Caco-2 (cell line): ENCODE measurements at regions not wholly inside any gene's neighbourhood (a gene's known extent, or its start where the extent isn't known, plus 50 kb on each side); places are given as distances from the start of the nearest gene placed in this dataset.
A peak's percentile ranks its signal among the peaks of the same experiment; 100 is the strongest.
"Not testable (repeated sequence)": the region's sequence is repeated elsewhere in the genome, so short reads cannot be mapped to it uniquely, and the experiment has no call there.

Experiments used
- BruUV-seq: library from RNA; stranded (reverse); fragments of 400-500 nt; replicated peaks from 2 replicates; lab custom pipeline; 2021; lab: Mats Ljungman, UMichigan
- CTCF ChIA-PET: fragments of 300-600 bp; sonication (Branson Sonifier 250); formaldehyde crosslinking; loops from one replicate; lab custom pipeline; 2022; ENCODE audit warnings: antibody characterized with exemption; lab: Charles Lee
- POLR2A ChIA-PET: fragments of 300-600 bp; sonication (Branson Sonifier 250); formaldehyde crosslinking; loops from one replicate; lab custom pipeline; 2022; ENCODE audit warnings: antibody characterized with exemption; lab: Charles Lee
- DNase-seq, 2 experiments: peaks; one replicate each; pipeline versions ENCODE4 v3.0.0 to v3.0.0-alpha.2; 2020 to 2022
- H3K27me3 ChIP-seq: replicated peaks from 2 replicates; pipeline ENCODE4 v1.6.0; 2011; ENCODE audit warnings: low read length; ENCODE audit not compliant: control insufficient read depth, insufficient read depth
- H3K36me3 ChIP-seq: 2 replicates; pipeline ENCODE4 v1.5.1; 2011; ENCODE audit warnings: low read length; ENCODE audit not compliant: control insufficient read depth, insufficient read depth
- H3K4me1 ChIP-seq: fragments of 250-450 bp; sonication (Bioruptor Pico); 2 replicates; pipeline ENCODE4 v1.5.1; 2020; ENCODE audit warnings: mild to moderate bottlenecking
- H3K4me3 ChIP-seq: 2 replicates; pipeline ENCODE4 v1.5.1; 2011; ENCODE audit warnings: low read depth, mild to moderate bottlenecking, control low read depth, low read length
- H3K9me3 ChIP-seq: fragments of 250-450 bp; sonication (Bioruptor Pico); 2 replicates; pipeline ENCODE4 v1.5.1; 2020; ENCODE audit warnings: mild to moderate bottlenecking, moderate library complexity
- H3K27ac Mint-ChIP-seq: one replicate; pipeline ENCODE4 v1.8.0; 2022; ENCODE audit warnings: mixed read lengths; ENCODE audit not compliant: unreplicated experiment
- H3K27me3 Mint-ChIP-seq: one replicate; pipeline ENCODE4 v1.8.0; 2022; ENCODE audit warnings: mixed read lengths; ENCODE audit not compliant: insufficient read depth, unreplicated experiment
- H3K36me3 Mint-ChIP-seq: one replicate; pipeline ENCODE4 v1.8.0; 2022; ENCODE audit warnings: mild to moderate bottlenecking, mixed read lengths; ENCODE audit not compliant: insufficient read depth, unreplicated experiment
- H3K4me1 Mint-ChIP-seq: one replicate; pipeline ENCODE4 v1.8.0; 2022; ENCODE audit warnings: low read depth, mixed read lengths; ENCODE audit not compliant: unreplicated experiment
- H3K4me3 Mint-ChIP-seq: one replicate; pipeline ENCODE4 v1.8.0; 2022; ENCODE audit warnings: mild to moderate bottlenecking, moderate library complexity, mixed read lengths; ENCODE audit not compliant: unreplicated experiment
- H3K9me3 Mint-ChIP-seq: one replicate; pipeline ENCODE4 v1.8.0; 2022; ENCODE audit warnings: mixed read lengths; ENCODE audit not compliant: unreplicated experiment
- CTCF ChIP-seq, 2 experiments: fragments of 200-600 bp in 1 of 2; IDR thresholded peaks; 1 replicate in 1 of 2; 2 replicates in 1 of 2; pipeline versions ENCODE4 v1.5.1 to v1.8.0; 2011 to 2022; ENCODE audit warnings: antibody characterized with exemption in 1 of 2, control low read depth in 1 of 2, inconsistent platforms in 1 of 2, low read depth in 1 of 2, low read length in 1 of 2, mild to moderate bottlenecking in 1 of 2, moderate library complexity in 1 of 2; ENCODE audit not compliant: insufficient read depth in 1 of 2, severe bottlenecking in 1 of 2, unreplicated experiment in 1 of 2
- intact Hi-C: fragments of 100-400 bp; cut with micrococcal nuclease; formaldehyde crosslinking; loops from one replicate; pipeline ENCODE4 v1.10.0; 2022; ENCODE audit not compliant: unreplicated experiment

GRCh38 chr22:48718818-48719500, 1108.7 kb downstream of the BRD1 start:
- no peaks in the 10 kb centered on the region for H3K36me3 ChIP-seq
- H3K4me1 ChIP-seq: no peaks in the 10 kb centered on the region
- H3K4me3 ChIP-seq: no peak overlapping the region
- no peak for TF ChIP-seq CTCF (IDR thresholded peaks at IDR 0.05; ENCODE audit: insufficient read depth in 1 of 2, low read depth in 1 of 2, low read length in 1 of 2, severe bottlenecking in 1 of 2, unreplicated experiment in 1 of 2)
- H3K27me3 ChIP-seq: no peaks in the 10 kb centered on the region
- no peak for DNase-seq
- Mint-ChIP-seq H3K9me3 (peaks cover 26% of the 10 kb centered on the region), H3K4me1 (no peaks in the 10 kb centered on the region), H3K27ac (no peak overlapping the region), H3K4me3 (no peak overlapping the region), H3K27me3 (no peaks in the 10 kb centered on the region), H3K36me3 (no peaks in the 10 kb centered on the region)
- no TSS peak for BruUV-seq
- POLR2A ChIA-PET: no interaction called here
- intact Hi-C loops: no loop called here
- CTCF ChIA-PET: no interaction called here
- no peaks in the 10 kb centered on the region for H3K9me3 ChIP-seq

DNA sequence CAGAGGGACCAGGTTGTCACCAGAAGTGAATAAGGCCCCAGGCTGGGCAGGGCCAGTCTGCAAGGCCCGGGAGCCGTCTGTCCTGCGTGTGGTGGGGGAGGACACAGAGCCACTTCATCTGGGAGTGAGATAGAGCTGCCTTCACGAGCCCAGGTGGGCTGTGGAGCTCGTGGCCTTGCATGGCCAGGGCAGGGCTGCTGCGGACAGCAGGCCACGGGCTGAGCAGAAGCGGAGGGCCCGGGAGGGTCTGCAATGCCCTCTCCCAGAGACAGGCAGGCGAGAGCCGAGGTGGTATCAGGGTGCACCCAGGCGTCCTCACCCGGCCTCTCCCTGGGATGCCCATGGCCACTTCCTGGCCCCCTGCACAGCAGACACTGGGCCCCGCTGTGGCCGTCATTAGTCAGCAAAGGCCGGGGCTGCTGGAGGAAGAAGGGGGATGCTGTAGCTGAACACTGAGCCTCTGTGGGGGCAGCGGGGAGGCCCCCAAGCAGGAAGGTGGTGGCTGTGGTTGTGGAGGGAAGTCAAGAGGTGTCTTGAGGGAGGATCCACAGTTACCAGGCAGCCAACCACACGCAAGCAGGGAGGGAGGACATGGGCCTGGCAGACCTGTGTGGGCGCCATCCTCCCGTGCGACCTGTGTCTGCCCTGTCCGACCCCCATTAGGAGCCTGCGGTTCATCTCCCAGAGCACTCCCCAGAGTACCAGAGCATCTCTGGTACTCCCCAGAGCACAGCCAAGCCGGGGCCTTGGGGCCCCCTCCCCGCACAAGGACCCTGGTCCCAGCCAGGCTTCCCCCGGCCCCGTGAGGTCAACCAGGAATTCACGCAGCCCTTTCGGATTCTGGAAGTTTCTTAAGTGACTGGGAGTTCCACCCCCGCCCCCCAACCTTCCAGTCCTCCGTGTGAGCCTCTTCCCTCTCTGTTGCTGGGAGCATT, 1109.5 kb downstream of the BRD1 start:
- Histone ChIP-seq H3K27me3 (no peaks in the 10 kb centered on the region), H3K4me3 (no peak overlapping the region), H3K36me3 (no peaks in the 10 kb centered on the region), H3K4me1 (no peaks in the 10 kb centered on the region), H3K9me3 (no peaks in the 10 kb centered on the region)
- ChIA-PET CTCF (no interaction called here), POLR2A (no interaction called here)
- intact Hi-C loops: no loop called here
- Mint-ChIP-seq H3K9me3 (peaks cover 26% of the 10 kb centered on the region), H3K4me1 (no peaks in the 10 kb centered on the region), H3K27me3 (no peaks in the 10 kb centered on the region), H3K36me3 (no peaks in the 10 kb centered on the region), H3K27ac (no peak overlapping the region), H3K4me3 (no peak overlapping the region)
- peak in 1 of 2 experiments; percentile 12 for DNase-seq
- no TSS peak for BruUV-seq
- no peak for TF ChIP-seq CTCF (IDR thresholded peaks at IDR 0.05; ENCODE audit: insufficient read depth in 1 of 2, low read depth in 1 of 2, low read length in 1 of 2, severe bottlenecking in 1 of 2, unreplicated experiment in 1 of 2)

- no TSS peak for BruUV-seq
- ChIA-PET POLR2A (no interaction called here), CTCF (no interaction called here)
- intact Hi-C loops: no loop called here
- no peak overlapping the region for H3K4me3 ChIP-seq
- no peak for DNase-seq
- Mint-ChIP-seq H3K27me3 (no peaks in the 10 kb centered on the region), H3K36me3 (no peaks in the 10 kb centered on the region), H3K9me3 (peaks cover 26% of the 10 kb centered on the region), H3K27ac (no peak overlapping the region), H3K4me1 (no peaks in the 10 kb centered on the region), H3K4me3 (no peak overlapping the region)
- no peaks in the 10 kb centered on the region for H3K9me3 ChIP-seq
- no peaks in the 10 kb centered on the region for H3K27me3 ChIP-seq
- no peaks in the 10 kb centered on the region for H3K36me3 ChIP-seq
- TF ChIP-seq CTCF (IDR thresholded peaks at IDR 0.05; ENCODE audit: insufficient read depth in 1 of 2, low read depth in 1 of 2, low read length in 1 of 2, severe bottlenecking in 1 of 2, unreplicated experiment in 1 of 2): no peak
- no peaks in the 10 kb centered on the region for H3K4me1 ChIP-seq
Measured at GRCh38 chr22:48717076-48717810, 1110.4 kb downstream of the BRD1 start.

DNA sequence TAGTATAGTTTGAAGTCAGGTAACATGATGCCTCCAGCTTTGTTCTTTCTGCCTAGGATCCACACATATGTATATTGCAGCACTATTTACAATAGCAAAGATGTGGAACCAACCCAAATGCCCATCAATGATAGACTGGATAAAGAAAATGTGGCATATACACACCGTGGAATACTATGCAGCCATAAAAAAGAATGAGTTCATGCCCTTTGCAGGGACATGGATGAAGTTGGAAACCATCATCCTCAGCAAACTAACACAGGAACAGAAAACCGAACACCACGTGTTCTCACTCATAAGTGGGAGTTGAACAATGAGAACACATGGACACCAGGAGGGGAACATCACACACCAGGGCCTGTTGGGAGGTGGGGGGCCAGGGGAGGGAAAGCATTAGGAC, 1111.5 kb downstream of the BRD1 start:
- DNase-seq, H3K27me3 Mint-ChIP-seq, H3K36me3 Mint-ChIP-seq, POLR2A ChIA-PET, H3K4me1 ChIP-seq, H3K9me3 ChIP-seq, H3K4me1 Mint-ChIP-seq, CTCF ChIA-PET, H3K27me3 ChIP-seq, H3K4me3 ChIP-seq, H3K36me3 ChIP-seq, H3K4me3 Mint-ChIP-seq, BruUV-seq, intact Hi-C loops, H3K27ac Mint-ChIP-seq: not testable (repeated sequence)
- H3K9me3 Mint-ChIP-seq: peaks cover 26% of the 10 kb centered on the region
